ENCODE measurements at regions not wholly inside any gene's neighbourhood (a gene's known extent, or its start where the extent isn't known, plus 50 kb on each side); places are given as distances from the start of the nearest gene placed in this dataset.

DNA sequence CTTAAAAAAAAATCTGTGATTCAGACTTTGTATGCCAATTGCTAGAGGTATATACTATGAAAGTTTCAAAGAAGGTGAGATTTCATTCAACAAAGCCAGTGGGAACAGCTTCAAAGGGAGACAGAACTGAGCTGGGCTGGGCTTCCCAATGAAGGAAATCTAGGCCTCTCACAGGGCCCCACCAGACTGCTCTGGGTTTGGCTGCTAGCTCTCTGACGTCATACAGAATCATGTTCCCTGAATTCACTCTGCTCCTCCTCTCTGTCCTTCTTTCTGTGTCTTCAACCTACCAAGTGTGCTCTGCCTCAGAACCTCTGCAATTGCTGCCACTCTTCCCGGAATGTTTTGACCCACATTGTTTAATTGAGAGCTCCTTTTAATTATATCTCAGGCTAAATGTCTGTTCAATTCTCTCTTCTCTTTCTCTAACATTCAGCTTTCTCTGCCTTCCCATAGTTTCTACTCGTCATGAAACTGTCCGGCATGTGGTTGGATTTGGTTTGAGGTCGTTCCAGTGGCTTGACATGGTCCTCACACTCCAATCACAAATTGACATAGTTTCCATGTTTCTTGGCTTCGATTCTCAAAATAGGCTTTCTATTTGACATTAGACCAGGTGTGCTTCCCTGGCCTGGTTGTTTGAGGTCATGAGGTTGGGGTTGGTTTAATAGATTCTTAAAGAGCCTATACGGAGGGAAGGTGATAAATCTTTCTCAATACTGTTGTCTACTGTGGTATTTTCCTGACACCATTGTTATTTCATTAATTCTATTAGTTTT is 282.1 kb upstream of the EMCN start:
- no peak for DNase-seq

DNA sequence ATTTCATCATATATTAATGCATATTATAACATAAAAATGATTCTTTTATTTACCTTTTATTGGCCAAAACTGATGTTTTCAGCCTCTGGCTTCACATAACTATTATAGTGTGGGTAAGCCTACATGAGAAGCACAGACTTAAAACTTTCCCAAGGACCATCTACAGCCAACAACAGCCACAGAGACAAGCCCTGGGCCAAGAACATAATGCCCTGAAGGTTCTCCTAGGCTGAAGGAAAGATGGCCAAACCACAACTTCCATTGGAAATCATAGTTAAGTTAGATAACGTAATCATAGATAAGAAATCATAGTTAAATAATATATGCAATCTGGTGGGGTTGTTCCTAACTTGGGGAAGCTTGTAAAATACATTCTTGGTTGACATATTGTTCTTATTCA is 280.0 kb upstream of the EMCN start:
- DNase-seq, result no peak

- no peak for DNase-seq
Observed at GRCh38 chr4:100797356-100797755, 279.5 kb upstream of the EMCN start.

DNA sequence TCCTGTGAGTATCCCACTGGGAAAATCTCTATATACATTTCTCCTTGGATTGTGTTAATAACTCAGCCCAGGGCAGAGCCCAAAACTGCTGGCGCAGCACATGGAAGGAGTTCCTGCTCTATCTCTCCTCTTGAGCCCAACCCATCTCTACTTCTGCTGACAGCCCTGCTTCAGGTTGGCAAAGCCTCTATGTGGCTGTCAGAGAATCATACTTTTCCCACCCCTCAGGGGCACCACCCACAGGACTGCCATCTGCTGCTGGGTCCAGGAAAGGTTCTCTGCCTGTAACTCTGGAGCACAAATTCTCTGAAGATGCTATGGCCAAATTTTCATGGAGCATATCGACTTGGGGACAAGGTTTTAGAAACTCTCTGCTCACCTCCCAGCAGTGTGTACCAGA is 278.5 kb upstream of the EMCN start:
- DNase-seq, result no peak

GRCh38 chr4:100795581-100795980 is 277.8 kb upstream of the EMCN start:
- no peak for DNase-seq

- no peak for DNase-seq
Observed at GRCh38 chr4:100790836-100791615, 273.2 kb upstream of the EMCN start.

DNA sequence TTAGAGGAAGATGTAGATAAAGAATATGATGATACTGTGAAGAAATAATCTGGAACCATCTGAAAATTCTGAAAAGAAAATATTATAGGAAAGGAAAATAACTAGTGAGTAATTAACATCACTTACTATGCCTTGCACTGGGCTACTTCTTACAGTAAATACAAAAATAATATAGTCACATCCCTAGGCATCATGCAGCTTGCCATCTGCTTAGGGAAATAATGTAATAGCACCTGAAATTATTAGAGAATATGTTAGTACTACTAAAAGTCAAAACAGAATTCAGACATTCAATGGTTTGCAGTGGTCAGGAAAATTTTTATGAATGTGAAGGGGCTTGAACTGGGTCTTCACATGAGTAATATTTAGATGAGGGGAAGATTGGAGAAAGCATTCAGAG is 272.2 kb upstream of the EMCN start:
- no peak for DNase-seq

- DNase-seq, result no peak
Observed at GRCh38 chr4:100786481-100786880, 268.7 kb upstream of the EMCN start.

DNA sequence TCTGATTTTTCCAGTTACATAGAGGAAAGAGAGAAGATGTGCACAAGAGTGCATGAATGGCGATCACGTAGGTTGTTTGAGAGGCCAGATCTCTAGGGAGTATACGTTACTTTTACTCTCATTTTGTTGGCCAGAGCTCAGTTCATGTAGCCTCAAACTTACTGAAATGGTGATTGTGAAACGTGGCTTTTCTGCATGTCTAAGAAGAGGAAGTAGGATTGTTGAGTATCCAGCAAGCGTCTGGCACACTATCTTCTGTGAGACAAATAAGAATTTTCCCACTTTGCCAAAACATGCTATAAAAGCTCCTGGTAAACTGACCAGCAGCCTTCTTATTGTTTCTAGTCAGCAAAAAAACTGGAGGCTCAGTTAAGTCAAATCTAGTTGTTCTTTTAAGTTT is 264.5 kb upstream of the EMCN start:
- DNase-seq, result no peak

GRCh38 chr4:100781435-100781834 is 263.6 kb upstream of the EMCN start:
- no peak for DNase-seq

- DNase-seq, result no peak
Observed at GRCh38 chr4:100780126-100780525, 262.3 kb upstream of the EMCN start.

- DNase-seq, result no peak
Observed at GRCh38 chr4:100778431-100778830, 260.6 kb upstream of the EMCN start.

DNA sequence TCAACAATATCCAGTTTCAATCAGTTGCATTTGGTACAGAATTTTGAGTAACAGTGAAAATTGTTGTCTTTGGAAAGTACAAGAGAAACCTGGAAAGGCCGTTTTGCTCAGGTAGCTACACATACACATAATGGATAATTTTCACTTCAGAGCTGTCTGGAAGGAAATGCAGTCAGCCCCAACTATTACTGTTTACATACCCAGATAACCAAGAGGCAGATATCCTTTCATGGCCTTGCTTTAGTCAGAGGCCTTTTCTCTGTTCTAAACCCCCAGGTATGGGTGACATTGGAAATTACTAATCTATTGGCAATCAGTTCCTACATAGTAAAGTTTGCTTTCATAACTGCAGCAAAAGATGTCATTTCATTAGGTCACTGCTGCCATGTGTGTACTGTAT is 244.9 kb upstream of the EMCN start:
- DNase-seq, result no peak

GRCh38 chr4:100754751-100755150 is 236.9 kb upstream of the EMCN start:
- DNase-seq, result no peak

DNA sequence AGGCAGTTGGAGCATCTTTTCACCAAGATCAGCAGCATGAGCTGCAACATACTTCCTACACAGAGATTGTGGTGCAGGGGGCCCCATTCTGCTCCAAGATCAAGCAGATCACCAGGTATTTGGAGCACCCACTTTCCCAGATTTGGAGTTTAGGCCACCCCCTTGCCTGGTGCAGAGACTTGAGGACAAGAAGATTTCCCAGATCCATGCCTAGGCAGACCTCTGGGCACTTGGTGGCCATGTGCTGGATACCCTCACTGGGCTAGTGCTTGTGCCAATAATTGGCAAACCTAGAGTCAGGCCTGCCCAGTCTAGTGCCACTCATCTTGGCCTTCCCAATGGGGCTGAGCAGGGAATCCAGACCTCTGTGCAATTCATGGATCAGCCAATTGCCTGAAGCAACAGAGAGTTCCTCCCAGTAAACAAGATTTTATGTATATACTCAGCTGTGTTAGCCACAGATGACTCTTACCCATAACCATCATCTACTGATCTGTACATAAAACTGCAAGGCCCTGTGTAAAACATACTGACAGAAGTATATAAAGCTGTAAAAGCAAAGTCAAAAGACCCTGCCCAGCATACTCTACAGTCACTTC is 228.4 kb upstream of the EMCN start:
- no peak for DNase-seq

DNA sequence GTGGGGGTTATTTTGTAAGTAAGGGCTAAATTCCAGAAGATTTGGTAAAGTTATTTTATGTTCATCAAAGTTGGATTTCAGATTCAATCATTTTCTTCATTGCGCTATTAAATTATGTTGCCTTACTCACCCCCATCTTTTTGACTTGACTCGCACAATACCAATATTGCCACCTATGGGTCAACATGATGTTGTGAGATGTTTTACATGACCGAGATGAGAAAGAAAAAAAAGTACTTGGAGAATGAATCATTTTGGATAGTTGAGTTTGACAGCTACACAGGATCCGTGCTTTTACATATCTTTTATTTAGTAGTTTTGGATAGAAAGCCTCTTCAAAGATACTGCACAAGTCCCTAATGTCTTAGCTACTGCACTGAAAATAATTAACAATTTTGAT is 224.2 kb upstream of the EMCN start:
- peak; percentile 1 for DNase-seq

DNA sequence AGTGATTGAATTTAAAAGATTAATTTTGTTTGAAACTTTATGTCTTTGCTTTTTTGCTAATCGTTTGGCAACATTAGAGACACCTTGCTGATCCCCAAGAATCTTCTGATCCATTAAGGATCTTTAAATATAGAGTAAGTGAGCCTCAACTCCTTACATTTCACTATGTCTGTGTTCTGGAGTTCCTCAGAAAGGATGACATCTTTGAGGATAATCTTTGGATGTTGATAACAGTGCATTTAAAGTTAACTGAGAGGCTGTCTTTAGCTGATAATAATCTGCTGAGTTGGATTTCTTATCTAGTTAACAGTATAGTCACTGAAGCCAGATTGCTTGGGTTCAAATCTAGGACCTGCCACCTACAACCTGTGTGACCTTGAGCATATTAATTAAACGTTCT is 221.6 kb upstream of the EMCN start:
- no peak for DNase-seq

DNA sequence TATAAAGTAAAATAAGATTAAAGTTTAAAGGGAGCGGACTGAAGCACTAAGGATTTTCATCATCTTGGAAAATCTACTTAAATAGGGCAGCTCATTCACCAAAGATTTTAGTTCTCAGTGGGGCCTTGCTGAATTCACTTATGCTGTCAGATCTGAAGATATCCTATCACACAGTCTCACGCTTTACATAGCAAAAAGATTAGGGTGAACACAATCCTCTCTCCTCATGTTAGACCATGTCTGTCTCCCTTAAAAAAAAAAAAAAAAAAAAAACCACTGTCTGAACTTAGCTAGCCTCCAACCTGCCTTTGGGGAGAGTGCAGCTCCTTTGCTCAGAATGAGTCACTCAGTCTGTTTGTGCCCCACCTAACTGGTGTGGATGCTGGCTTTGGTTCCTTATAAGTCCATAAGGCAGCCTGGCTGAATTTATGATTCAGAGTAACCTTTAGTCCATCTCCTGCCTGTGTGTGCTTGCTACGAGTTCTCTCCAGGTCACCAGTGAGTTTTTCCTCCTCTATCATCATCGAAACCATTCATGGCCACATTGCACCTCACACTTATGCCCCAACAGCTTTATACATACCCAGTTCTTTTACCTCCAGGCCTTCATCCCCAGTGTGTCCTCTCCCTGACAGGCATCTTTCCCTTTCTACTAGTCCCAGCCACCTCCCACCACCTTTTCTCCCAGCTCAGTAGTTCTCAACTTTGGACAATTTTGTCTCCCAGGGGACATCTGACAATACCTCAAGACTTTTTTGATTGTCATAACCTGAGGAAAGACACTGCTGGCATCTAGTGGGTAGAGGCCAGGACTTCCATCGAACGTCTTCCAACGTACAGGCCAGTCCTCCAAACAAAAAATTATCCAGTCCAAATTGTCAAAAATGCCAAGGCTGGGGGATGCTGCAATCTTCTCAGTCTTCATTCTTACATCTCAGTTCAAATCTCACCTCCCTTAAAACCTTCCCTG is 220.7 kb upstream of the EMCN start:
- DNase-seq, result no peak

DNA sequence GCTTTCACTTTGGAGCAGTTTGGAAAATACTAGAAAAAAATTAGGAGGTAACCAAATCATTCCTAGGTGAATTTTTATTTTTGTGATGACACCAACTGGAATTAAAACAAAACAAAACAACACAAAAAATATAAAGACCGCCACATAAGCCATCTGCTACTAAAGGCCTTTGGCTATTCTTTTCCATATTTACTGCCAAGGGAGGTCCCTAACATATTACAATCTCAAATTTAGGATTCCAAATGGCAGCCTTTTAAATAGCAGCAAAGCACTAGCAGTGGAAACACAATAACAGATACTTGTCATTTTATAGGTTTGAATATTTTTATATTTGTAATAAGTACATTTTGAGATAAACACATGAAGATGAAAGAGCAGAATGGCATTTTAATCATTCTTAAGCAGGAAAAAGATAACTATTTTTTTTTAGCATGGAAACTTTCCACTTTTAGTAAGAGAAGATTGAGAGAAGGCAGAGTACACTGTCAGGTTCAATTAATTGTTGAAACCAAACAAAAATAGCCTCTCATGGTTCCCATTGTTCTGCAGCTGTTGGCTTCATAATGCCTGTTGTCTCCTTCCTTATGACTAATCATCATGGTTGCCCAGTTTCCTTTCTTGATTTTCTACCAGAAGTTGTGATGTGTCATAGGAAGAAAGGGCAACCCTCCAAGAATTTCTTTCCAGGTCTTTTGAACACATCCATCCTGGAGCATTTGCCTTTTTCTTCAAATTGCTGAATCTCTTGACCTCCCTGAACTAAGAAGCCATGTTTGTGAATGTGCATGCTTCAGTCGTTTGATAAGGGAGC is 219.0 kb upstream of the EMCN start:
- no peak for DNase-seq

GRCh38 chr4:100728861-100729260 is 211.0 kb upstream of the EMCN start:
- DNase-seq, result no peak

- DNase-seq, result no peak
Observed at GRCh38 chr4:100722866-100723459, 205.1 kb upstream of the EMCN start.

GRCh38 chr4:100722133-100722532 is 204.3 kb upstream of the EMCN start:
- no peak for DNase-seq

Measured in NCI-H146 (cell line).